ENCODE measurements at regions not wholly inside any gene's neighbourhood (a gene's known extent, or its start where the extent isn't known, plus 50 kb on each side); places are given as distances from the start of the nearest gene placed in this dataset.

- DNase-seq: no peak
Measured at GRCh38 chr5:96091874-96092273, 130.2 kb upstream of the ELL2 start.

GRCh38 chr5:96090215-96090614 lies 128.6 kb upstream of the ELL2 start:
- DNase-seq: no peak

- no peak for DNase-seq
Measured at GRCh38 chr5:96088706-96089498, 127.3 kb upstream of the ELL2 start.

- DNase-seq: no peak
Measured at GRCh38 chr5:96087939-96088338, 126.3 kb upstream of the ELL2 start.

- no peak for DNase-seq
Measured at GRCh38 chr5:96084874-96085506, 123.3 kb upstream of the ELL2 start.

GRCh38 chr5:96083361-96083881 lies 121.8 kb upstream of the ELL2 start:
- DNase-seq: no peak

- no peak for DNase-seq
Measured at GRCh38 chr5:96081276-96081858, 119.7 kb upstream of the ELL2 start.

- DNase-seq: peak; percentile 48
Measured at GRCh38 chr5:96080557-96080956, 118.9 kb upstream of the ELL2 start.

- no peak for DNase-seq
Measured at GRCh38 chr5:96079962-96080361, 118.3 kb upstream of the ELL2 start.

- peak; percentile 92 for DNase-seq
Measured at GRCh38 chr5:96079075-96079474, 117.4 kb upstream of the ELL2 start.

- DNase-seq: no peak
Measured at GRCh38 chr5:96076451-96076850, 114.8 kb upstream of the ELL2 start.

- no peak for DNase-seq
Measured at GRCh38 chr5:96075579-96076289, 114.1 kb upstream of the ELL2 start.

GRCh38 chr5:96074870-96075269 lies 113.2 kb upstream of the ELL2 start:
- DNase-seq: peak; percentile 43

GRCh38 chr5:96074460-96074859 lies 112.8 kb upstream of the ELL2 start:
- no peak for DNase-seq

GRCh38 chr5:96072791-96073165 lies 111.1 kb upstream of the ELL2 start:
- no peak for DNase-seq

- DNase-seq: no peak
Measured at GRCh38 chr5:96072138-96072790, 110.6 kb upstream of the ELL2 start.

- DNase-seq: no peak
Measured at GRCh38 chr5:96070622-96071225, 109.1 kb upstream of the ELL2 start.

- DNase-seq: peak; percentile 90
Measured at GRCh38 chr5:96067894-96068614, 106.4 kb upstream of the ELL2 start.

GRCh38 chr5:96067251-96067650 lies 105.6 kb upstream of the ELL2 start:
- DNase-seq: peak; percentile 39

- DNase-seq: no peak
Measured at GRCh38 chr5:96066386-96066719, 104.7 kb upstream of the ELL2 start.

GRCh38 chr5:96065685-96066385 lies 104.2 kb upstream of the ELL2 start:
- DNase-seq: no peak

Measured in fibroblast of skin of scalp (primary cell).